ENCODE measurements at regions not wholly inside any gene's neighbourhood (a gene's known extent, or its start where the extent isn't known, plus 50 kb on each side); places are given as distances from the start of the nearest gene placed in this dataset.

GRCh38 chr1:220322570-220322969 is 50.3 kb upstream of the RAB3GAP2 start:
- ChIA-PET CTCF (no interaction called here), POLR2A (no interaction called here)
- Histone ChIP-seq H3K36me3 (ENCODE audit: control insufficient read depth, insufficient read depth, low read length) (no peaks in the 10 kb centered on the region), H3K27ac (ENCODE audit: low read length) (no peak overlapping the region), H3K4me3 (ENCODE audit: low read depth in 2 of 2, low read length in 2 of 2) (no peak overlapping the region), H3K9me3 (ENCODE audit: control insufficient read depth, insufficient read depth, low read depth, low read length) (no peaks in the 10 kb centered on the region), H3K4me1 (ENCODE audit: control insufficient read depth, insufficient read depth, low read length) (no peaks in the 10 kb centered on the region), H3K27me3 (ENCODE audit: control insufficient read depth, insufficient read depth, low read length) (no peaks in the 10 kb centered on the region)
- no TSS peak for BruUV-seq (replicated peaks)
- no peak for DNase-seq (ENCODE audit: low read depth, low spot score)
- no peak for ATAC-seq
- TF ChIP-seq REST (IDR thresholded peaks at IDR 0.05; ENCODE audit: insufficient read depth in 1 of 2, low read depth in 2 of 2, low read length in 1 of 2) (no peak), CTCF (IDR thresholded peaks at IDR 0.05) (no peak), SIN3A (IDR thresholded peaks at IDR 0.05; ENCODE audit: borderline replicate concordance, insufficient read depth, low read depth, low read length) (no peak), TCF7L2 (IDR thresholded peaks at IDR 0.05; ENCODE audit: low read depth, low read length) (no peak), POLR2AphosphoS5 (IDR thresholded peaks at IDR 0.05; ENCODE audit: low read depth, low read length) (no peak)
- intact Hi-C loops (cut with micrococcal nuclease; ENCODE audit: unreplicated experiment) (no loop called here), in situ Hi-C loops (cut with HindIII; ENCODE audit: low pct_unique_long_range_greater_than_20kb, low sequenced_read_pairs) (no loop called here)
